ENCODE measurements at regions not wholly inside any gene's neighbourhood (a gene's known extent, or its start where the extent isn't known, plus 50 kb on each side); places are given as distances from the start of the nearest gene placed in this dataset.

GRCh38 chr6:14642136-14642505, 524.5 kb downstream of the CD83 start:
- Histone ChIP-seq H3K4me3 (ENCODE audit: low read depth, low read length) (no peak overlapping the region), H3K36me3 (ENCODE audit: control insufficient read depth in 2 of 2, insufficient read depth in 1 of 2, low read length in 2 of 2) (no peaks in the 10 kb centered on the region), H3K27ac (ENCODE audit: extremely low read depth, low read depth, low read length) (no peak overlapping the region), H3K4me1 (ENCODE audit: control insufficient read depth, insufficient read depth, low read length) (peaks cover 16% of the 10 kb centered on the region), H3K9me3 (ENCODE audit: control insufficient read depth, insufficient read depth, low read depth, low read length) (no peaks in the 10 kb centered on the region)
- ChIA-PET POLR2A (no interaction called here), CTCF (no interaction called here)
- TF ChIP-seq ZNF548 (tag by site-specific recombination; IDR thresholded peaks at IDR 0.05) (no peak), ZSCAN5A (tag by site-specific recombination; IDR thresholded peaks at IDR 0.05) (no peak), SETDB1 (IDR thresholded peaks at IDR 0.05; ENCODE audit: insufficient read length, low read length) (no peak), PBX3 (CRISPR knock-in tag; IDR thresholded peaks at IDR 0.05) (no peak), ZNF670 (tag by site-specific recombination; IDR thresholded peaks at IDR 0.05; ENCODE audit: low read depth) (no peak), EGR2 (tag by site-specific recombination; IDR thresholded peaks at IDR 0.05; ENCODE audit: low read depth) (no peak), KLF1 (tag by site-specific recombination; IDR thresholded peaks at IDR 0.05) (no peak), ZSCAN30 (tag by site-specific recombination; IDR thresholded peaks at IDR 0.05) (no peak), ZNF140 (tag by site-specific recombination; IDR thresholded peaks at IDR 0.05) (no peak), KLF8 (tag by site-specific recombination; IDR thresholded peaks at IDR 0.05) (no peak), PRDM10 (tag by site-specific recombination; IDR thresholded peaks at IDR 0.05) (no peak), SP7 (tag by site-specific recombination; IDR thresholded peaks at IDR 0.05) (no peak), ZNF184 (tag by site-specific recombination; IDR thresholded peaks at IDR 0.05) (no peak), SP2 (tag by site-specific recombination; IDR thresholded peaks at IDR 0.05) (no peak), MEIS1 (CRISPR knock-in tag; IDR thresholded peaks at IDR 0.05; ENCODE audit: borderline replicate concordance) (no peak)

- Histone ChIP-seq H3K9me3 (ENCODE audit: control insufficient read depth, insufficient read depth, low read depth, low read length) (no peaks in the 10 kb centered on the region), H3K4me1 (ENCODE audit: control insufficient read depth, insufficient read depth, low read length) (peaks cover 16% of the 10 kb centered on the region), H3K4me3 (ENCODE audit: low read depth, low read length) (no peak overlapping the region), H3K27ac (ENCODE audit: extremely low read depth, low read depth, low read length) (no peak overlapping the region), H3K36me3 (ENCODE audit: control insufficient read depth in 2 of 2, insufficient read depth in 1 of 2, low read length in 2 of 2) (no peaks in the 10 kb centered on the region)
- CTCF ChIA-PET, result interaction anchor here (0.7 kb wide), 1 partner anchor 372 kb away, joined by 3 read pairs; no protein-coding TSS in a partner anchor
- POLR2A ChIA-PET, result no interaction called here
- TF ChIP-seq ZNF48 (tag by site-specific recombination; IDR thresholded peaks at IDR 0.05), result no peak
- no peak for TF ChIP-seq ZNF600 (tag by site-specific recombination; IDR thresholded peaks at IDR 0.05)
- TF ChIP-seq ZNF548 (tag by site-specific recombination; IDR thresholded peaks at IDR 0.05), result no peak
- TF ChIP-seq ZNF174 (tag by site-specific recombination; IDR thresholded peaks at IDR 0.05), result no peak
- no peak for TF ChIP-seq ZNF670 (tag by site-specific recombination; IDR thresholded peaks at IDR 0.05; ENCODE audit: low read depth)
- no peak for TF ChIP-seq YY2 (tag by site-specific recombination; IDR thresholded peaks at IDR 0.05)
- TF ChIP-seq KLF10 (tag by site-specific recombination; IDR thresholded peaks at IDR 0.05), result no peak
- TF ChIP-seq ELK4 (IDR thresholded peaks at IDR 0.05; ENCODE audit: borderline replicate concordance, low read depth, low read length), result no peak
- no peak for TF ChIP-seq KLF8 (tag by site-specific recombination; IDR thresholded peaks at IDR 0.05)
These were observed 525.3 kb downstream of the CD83 start for GRCh38 chr6:14642842-14643241.
